GM12872 (cell line): ENCODE measurements at regions not wholly inside any gene's neighbourhood (a gene's known extent, or its start where the extent isn't known, plus 50 kb on each side); places are given as distances from the start of the nearest gene placed in this dataset.

Source experiments
- TF ChIP-seq, protein P1 (sequence below): IDR thresholded peaks from 3 replicates; pipeline ENCODE4 v1.5.1; 2011; ENCODE audit warnings: low read depth, mild to moderate bottlenecking, low read length, moderate library complexity; ENCODE audit not compliant: insufficient read depth

DNA sequence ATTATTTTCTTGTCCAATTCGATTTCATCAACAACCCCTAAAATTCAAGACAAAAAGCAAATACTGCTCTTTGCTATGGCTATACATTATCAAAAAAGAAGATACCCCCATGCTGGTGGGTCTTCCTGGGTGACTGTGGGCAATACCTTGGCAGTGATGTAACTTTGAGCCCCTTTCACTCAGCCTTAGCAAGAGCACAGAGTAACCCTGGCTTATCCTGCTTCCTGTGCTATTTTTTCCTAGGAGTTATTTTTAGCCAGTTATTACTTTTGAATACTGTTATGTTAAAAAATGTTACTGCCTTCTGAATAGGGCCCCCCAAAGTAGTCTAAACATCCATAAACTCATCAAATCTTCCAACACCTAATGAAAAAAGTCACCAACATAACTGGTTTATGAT, 145.6 kb upstream of the TSLP start:
- TF ChIP-seq, protein P1, sequence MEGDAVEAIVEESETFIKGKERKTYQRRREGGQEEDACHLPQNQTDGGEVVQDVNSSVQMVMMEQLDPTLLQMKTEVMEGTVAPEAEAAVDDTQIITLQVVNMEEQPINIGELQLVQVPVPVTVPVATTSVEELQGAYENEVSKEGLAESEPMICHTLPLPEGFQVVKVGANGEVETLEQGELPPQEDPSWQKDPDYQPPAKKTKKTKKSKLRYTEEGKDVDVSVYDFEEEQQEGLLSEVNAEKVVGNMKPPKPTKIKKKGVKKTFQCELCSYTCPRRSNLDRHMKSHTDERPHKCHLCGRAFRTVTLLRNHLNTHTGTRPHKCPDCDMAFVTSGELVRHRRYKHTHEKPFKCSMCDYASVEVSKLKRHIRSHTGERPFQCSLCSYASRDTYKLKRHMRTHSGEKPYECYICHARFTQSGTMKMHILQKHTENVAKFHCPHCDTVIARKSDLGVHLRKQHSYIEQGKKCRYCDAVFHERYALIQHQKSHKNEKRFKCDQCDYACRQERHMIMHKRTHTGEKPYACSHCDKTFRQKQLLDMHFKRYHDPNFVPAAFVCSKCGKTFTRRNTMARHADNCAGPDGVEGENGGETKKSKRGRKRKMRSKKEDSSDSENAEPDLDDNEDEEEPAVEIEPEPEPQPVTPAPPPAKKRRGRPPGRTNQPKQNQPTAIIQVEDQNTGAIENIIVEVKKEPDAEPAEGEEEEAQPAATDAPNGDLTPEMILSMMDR: no peak

DNA sequence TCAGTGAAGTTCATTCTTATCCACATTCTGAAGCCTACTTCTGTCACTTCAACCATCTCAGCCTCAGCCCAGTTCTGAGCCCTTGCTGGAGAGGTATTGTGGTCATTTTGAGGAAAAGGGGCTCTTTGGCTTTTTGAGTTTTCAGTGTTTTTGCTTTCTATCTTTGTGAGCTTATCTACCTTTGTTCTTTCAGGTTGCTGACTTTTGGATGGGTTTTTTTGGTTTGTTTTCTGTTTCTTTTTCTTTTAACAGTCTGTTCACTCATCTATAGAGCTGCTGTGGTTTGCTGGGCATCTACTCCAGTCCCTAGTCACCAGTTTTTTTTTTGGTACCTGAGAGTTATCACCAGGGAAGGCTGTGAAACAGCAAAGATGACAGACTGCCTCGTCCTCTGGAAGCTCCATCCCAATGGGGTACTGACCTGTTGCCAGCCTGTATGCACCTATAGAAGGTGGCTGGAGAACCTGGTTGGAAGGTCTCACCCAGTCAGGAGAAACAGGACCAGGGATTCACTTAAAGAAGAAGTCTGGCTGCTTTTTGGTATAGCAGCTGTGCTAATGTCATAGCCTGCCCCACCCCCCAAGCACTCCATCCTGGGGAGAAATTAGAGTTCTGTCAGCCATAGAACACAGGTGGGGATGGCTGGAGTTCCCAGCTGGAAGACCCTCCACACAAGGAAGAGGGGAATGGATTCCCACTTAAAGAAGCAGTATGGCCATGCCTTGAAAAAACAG, 138.6 kb upstream of the TSLP start:
- TF ChIP-seq, protein P1: no peak

DNA sequence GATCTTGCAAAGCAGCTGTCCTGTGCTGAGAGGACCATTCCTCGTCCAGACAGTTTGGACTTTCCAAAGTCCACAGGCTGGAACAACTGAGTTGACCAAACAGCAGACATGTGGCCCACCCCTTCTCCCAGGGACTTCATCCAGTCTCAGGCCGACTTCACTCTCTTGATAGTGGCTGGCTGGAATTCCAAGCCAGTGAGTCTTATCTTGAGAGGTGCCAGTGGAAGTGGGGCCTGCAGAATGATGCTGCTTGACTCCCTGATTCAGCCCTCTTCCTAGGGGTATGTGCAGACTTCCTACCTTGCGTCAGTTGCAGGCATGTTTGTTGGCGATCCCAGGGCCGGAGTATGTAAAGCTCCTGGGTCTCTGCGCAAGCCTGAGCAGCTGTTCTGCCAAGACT, 131.4 kb upstream of the TSLP start:
- TF ChIP-seq, protein P1: no peak

DNA sequence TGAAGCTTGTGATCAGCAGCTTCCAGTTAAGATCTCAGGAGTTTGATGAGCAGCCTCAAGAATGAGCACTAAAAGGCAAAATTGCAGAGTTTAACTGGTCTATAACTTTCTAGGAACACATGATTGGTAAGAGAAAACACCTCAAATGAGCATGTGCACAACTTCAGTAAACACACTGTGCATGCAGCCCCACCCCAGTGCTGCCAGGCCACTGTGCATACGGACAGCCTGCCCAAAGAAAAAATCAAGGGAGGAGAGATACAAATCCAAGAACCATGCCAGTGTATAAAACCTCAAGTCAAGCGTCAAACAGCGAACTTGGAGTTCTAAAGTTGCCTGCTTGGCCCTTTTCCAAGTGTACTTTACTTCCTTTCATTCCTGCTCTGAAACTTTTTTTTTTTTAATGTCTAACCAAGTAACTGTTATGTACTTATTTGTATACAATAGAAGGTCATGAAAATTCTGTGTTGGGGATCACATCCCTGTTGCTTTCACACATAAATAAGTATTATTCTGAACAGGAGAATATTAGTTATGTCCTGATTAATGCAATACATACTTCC, 125.6 kb upstream of the TSLP start:
- TF ChIP-seq, protein P1: no peak

DNA sequence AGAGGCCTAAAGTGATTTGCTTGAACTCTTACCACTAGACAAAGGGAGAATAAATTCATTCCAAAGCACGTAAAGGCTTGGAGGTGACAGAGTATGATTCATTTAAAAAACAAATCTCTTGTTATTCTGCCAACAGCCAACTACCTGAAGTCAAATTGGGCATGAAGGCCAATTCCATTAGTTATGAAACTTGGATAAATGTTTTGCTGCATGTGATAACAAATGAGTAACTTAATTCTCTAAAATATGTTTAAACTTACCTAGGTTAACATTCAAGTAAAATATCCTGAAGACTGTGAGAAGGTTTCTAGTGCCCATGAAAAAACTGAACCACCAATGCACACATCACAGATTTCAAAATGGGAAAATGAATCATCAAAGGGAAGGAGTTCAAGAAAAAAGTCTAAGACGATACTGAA, 120.1 kb upstream of the TSLP start:
- TF ChIP-seq, protein P1: no peak

DNA sequence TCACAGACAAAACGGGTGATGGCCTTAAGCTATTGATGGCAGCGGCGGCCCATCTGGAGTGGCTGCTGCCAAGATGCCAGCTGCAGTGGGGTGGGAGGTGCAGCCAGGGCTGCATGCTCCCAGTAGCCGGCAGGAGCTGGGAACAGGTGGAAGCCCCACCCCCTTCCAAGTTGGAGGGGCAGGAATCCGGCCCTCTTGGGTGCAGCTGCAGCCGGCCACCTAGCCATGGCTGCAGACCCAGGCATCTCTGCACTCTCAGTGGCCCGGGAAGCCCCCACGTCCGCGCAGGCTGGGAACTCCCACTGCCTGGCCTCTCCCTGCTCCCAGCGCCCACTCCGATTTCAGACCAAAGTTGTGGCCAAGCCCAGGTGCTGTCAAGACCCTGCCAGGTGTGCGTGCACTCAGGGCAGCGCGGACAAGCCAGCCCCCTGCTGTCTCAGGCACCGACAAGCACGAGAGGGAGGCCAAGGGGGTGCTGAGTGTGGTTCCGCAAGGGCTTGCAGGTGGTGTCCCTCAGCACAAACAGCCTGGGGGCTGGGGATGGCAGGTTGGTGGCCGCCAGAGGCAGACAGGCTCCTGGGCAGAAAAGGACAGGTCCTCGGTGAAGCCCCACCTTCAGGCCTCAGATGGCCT, 115.1 kb upstream of the TSLP start:
- TF ChIP-seq, protein P1: no peak

DNA sequence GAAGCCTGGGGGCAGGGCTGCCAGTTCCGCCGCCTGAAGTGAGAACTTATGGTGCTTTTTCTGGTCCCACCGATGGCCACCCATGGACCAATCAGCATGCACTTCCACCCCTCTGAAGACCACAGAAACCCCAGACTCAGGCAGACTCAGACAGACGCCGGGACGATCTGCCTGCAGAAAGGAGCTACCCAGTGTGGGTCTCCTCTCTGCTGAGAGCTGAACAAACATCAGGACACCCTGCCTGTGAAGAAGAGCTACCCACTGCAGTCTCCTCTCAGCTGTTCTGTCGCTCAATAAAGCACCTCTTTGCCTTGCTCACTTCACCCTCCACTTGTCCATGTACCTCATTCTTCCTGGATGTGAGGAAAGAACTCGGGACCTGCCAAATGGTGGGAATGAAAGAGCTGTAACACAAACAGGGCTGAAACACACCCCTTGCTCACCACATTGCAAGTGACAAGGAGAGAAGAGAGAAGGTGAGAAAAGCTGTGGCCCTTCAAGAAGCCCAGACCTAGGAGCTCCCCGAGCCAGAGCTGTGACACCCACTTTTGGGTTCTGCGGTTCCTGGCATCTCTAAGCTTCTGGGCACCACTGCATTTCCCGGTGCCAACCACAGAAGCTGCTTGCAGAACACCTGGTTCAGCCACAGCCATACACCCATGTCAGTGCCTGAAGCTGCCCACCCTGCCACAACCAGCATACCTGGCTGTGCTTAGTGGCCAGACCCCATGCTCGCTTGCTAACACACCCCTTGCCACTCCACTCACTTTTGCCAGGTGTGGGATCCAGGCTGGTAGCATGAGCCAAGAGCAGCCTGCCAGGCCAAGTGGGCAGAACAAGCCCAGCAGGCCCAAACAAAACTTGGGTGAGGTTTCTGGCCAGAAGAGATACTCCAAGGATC, 114.3 kb upstream of the TSLP start:
- TF ChIP-seq, protein P1: no peak
